ENCODE measurements at regions not wholly inside any gene's neighbourhood (a gene's known extent, or its start where the extent isn't known, plus 50 kb on each side); places are given as distances from the start of the nearest gene placed in this dataset.

DNA sequence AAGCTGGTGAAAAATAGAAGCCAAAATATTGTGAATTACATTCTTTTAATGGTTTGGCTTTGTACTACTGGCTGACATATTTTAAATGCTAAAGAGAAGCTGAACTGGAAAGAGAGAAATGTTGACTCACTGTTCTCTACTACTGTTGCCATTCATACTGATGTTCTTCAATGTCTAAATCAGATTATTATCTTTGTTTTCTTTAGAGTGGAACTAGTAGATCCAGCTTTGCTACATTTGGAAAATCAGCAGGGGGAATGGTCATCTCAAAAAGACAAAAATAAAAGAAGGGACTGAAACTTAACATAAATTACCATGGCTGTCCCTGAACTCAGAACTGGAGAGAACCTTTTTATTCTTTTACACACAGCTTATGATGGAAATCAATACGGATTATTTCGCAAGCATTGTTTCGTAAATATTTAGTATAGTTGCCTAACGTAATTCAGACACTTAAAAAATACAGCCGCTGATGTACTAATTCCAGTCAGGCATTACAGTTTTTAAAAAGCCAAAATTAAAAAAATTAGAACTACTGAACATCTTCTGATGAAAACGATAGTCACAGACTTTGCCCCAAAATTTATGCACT lies 76.3 kb upstream of the OTX2 start:
- TF ChIP-seq CTCF (IDR thresholded peaks at IDR 0.05) (no peak), EZH2 (IDR thresholded peaks at IDR 0.05) (no peak), EZH2phosphoT487 (IDR thresholded peaks at IDR 0.05) (no peak)

All from neural progenitor cell (in vitro differentiated cells).